Lower leg skin (tissue), 3 donors: ENCODE measurements at regions not wholly inside any gene's neighbourhood (a gene's known extent, or its start where the extent isn't known, plus 50 kb on each side); places are given as distances from the start of the nearest gene placed in this dataset.

Experiments
- CTCF ChIP-seq, 3 donors: fragments of 450-650 bp; IDR thresholded peaks; one replicate each; pipeline ENCODE4 v1.5.1; 2016; ENCODE audit warnings: antibody characterized with exemption in 3 of 3, mild to moderate bottlenecking in 3 of 3, moderate library complexity in 2 of 3
- POLR2A ChIP-seq, 2 donors: fragments of 450-650 bp; IDR thresholded peaks; one replicate each; pipeline ENCODE4 v1.6.1; 2016 to 2017; ENCODE audit warnings: antibody characterized with exemption in 2 of 2, mild to moderate bottlenecking in 1 of 2, moderate library complexity in 1 of 2

GRCh38 chr19:21626091-21626490 lies 120.7 kb downstream of the ZNF429 start:
- no peak for TF ChIP-seq POLR2A (IDR thresholded peaks at IDR 0.05)
- no peak for TF ChIP-seq CTCF (IDR thresholded peaks at IDR 0.05)
